GM18520 (cell line): ENCODE measurements at regions not wholly inside any gene's neighbourhood (a gene's known extent, or its start where the extent isn't known, plus 50 kb on each side); places are given as distances from the start of the nearest gene placed in this dataset.
"Not testable (repeated sequence)": the region's sequence is repeated elsewhere in the genome, so short reads cannot be mapped to it uniquely, and the experiment has no call there.

Experiments used
- ATAC-seq: cut with Tn5 transposase; IDR thresholded peaks from one replicate; pipeline ENCODE4 v1.9.1; 2021; ENCODE audit not compliant: unreplicated experiment

DNA sequence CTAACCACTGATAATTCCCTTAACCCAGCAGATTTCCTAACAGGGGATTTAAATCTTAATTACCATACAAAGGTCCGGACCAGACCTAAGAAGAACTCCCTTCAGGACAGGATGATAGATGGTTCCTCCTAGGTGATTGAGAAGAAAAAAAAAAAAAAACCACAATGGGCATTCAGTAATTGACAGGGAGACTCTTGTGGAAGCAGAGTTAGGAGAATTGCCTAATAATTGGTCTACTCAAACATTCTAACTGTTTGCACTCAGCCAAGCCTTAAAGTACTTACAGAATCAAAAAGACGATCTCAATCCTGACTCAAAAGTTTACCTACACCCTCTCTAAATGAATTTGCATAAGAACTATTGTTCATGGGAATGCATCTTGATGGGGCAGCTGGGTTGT is 844.7 kb upstream of the ACVR2A start:
- not testable (repeated sequence) for ATAC-seq

DNA sequence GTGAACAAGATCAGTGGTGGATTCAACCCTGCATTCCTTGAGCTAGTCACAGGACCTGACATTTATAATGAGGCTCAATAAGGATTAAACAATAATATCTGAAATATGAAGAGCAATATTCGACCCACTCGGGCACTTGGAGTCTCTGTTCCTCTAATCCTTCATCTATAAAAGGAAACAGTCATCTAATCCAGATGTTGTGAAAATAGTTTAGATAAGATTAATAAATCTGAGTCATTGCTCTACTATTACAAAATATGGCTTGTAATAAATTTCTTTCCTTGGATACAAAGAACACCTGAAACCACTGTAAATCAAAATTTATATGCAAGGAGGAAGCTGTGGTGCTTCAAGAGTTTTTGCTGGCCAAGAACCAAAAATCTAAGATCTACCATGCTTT is 846.9 kb upstream of the ACVR2A start:
- no peak for ATAC-seq

DNA sequence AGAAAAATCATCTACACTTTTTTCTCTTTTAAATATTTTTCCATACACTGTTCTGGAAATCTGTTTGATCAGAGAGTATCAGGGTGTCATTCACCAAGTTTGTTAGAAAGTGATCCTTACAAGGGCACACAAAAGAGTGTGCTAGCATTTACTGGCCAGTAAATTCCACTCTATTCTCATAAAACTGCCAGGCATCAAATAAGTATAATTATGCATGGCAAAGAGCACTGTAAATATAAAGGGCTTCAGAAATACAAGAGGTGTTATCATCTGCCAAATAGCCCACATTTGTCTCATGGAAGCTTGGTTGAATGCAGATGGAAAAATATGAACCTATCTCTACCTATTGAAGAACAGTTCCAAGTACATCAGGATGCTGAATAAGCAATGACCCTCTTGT is 847.3 kb upstream of the ACVR2A start:
- ATAC-seq, result no peak

DNA sequence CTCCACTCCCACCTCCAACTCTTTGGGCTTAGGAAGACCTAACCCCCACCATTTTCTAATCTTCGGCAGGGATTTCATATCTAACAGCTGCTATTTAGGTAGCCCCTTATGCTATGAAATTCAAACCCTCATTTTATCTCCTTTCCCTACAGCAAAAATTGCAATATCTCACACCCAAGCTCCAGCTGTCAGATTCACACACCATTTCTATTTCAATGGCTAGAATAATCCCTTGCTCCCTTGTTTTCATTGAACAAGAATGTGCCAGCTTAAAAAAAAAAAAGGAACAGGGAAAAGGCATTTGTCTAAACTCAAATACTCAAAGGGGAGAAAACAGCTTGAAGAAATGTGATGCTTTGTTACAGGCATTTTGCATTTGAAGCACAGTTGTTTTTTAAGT is 850.6 kb upstream of the ACVR2A start:
- ATAC-seq, result no peak

DNA sequence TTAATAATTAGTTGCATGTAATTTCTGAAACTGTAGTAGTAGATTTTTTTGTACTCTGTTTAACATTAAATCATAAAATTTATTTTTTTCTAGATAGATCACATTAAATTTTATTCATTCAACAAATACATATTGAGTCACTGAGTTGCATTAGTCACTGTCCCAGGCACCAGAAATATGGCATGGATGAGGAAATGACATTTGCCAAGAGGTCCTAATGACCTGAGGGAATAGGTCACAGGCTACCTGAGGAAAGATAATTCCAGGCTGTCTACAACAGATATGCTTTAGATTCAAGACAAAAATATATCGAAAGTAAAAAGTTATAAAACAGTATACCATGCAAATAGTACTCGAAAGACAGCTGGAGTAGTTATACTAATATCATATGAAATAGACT is 852.4 kb upstream of the ACVR2A start:
- ATAC-seq, result no peak

DNA sequence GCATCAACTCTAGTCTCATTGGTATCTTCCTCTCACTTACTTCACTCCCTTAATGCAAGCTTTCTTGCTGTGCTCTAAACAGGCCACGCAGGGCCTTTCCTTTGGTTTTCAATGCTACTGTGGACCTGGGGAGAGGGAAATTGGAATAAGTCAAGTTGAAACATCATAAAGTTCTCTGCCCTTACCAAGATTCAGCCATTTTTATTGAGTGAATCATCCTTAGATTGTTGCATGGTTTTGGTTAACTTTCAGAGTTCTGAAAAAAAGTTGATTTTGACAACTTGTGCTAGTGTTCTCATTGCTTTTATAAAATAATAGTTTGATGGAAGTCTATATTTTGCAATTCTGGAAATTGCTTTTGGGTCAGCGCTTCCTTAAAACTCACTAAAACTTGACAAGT is 852.8 kb upstream of the ACVR2A start:
- ATAC-seq, result no peak

DNA sequence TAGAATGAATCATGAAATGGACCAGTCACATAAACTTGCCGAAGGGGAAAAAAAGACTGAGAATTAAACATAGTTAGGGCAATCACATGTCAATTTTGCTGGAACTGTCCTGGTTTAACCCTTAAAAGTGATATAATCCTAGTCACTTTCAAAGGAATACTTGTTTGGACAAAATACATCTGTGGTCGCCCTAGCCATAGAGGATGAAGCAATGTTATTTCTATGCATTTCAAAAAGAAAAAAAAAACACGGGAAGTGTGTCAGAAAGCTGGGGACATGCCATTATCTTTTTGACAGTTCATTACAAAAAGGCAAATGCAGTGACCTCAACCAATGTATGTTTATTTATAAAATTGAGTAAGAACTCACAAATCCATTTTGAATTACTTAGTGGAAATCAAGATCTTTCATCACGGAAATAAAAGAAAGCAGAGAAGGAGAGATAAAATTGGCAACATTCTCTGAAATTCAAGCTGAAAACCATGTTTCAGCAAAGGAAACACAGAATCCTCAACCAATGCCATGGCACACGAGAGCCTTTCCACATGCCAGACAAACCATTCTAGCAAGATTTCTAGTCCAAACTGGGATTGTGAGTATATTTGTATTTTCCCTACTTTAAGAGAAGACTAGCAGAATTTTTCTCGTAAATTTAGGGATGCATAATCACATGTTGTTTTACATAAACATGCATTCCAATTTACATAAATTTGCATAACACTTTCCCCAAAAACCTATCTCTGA is 854.3 kb upstream of the ACVR2A start:
- ATAC-seq, result no peak

DNA sequence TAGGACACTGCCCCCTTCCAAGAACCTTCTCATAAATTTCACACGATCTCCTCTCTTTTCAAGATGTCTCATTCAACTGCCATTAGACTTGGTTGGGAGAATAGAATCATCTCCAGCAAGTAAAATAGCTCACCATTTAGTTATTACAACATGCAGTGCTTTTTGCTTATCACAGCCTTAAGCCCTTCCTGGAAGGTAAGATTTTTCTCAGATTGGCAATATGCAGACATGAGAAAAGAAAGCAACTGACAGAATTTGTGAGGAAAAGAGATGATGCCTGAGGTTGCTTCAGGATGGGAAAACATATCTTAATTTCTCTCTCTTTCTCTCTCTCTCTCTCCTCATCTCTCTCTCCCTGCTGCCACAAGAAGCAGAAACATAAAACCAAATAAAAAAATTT is 855.1 kb upstream of the ACVR2A start:
- no peak for ATAC-seq

DNA sequence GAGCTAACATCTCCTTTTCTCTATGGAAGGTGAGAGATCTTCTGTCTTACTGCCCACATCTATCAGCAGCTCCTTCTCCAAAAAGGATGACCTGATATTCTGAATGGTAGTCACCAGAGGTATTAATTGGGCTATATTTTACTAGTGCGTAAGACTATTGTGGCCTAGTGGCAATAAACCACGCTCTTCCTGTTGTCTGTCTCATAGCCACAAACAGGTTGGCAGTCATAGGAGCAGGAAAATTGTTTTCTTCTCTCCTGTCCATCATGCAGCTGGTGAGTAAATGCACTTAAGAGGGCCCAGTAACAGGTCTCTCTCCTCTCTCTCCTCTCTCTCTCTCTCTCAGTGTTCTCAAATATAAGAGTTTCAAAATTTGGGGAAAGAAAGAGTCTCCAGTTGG is 856.8 kb upstream of the ACVR2A start:
- no peak for ATAC-seq

DNA sequence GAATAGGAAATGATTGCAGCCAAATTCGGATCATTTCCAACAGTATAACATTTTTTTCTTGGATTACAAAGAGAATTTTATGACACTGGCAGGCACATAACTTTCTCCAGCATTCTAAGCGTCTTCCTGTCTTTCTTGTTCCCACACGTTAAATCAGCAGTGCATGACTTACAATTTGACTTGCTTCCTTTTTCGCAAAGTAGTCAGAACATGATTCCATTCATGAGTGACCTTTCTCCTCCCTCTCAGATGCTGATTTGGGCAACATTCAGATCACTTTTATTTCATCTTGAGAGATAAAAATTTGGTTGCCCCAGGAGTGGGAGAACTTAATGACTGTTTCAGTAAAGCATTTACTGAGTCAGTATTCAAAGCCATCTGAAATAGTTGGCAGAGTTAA is 858.7 kb upstream of the ACVR2A start:
- ATAC-seq, result no peak

DNA sequence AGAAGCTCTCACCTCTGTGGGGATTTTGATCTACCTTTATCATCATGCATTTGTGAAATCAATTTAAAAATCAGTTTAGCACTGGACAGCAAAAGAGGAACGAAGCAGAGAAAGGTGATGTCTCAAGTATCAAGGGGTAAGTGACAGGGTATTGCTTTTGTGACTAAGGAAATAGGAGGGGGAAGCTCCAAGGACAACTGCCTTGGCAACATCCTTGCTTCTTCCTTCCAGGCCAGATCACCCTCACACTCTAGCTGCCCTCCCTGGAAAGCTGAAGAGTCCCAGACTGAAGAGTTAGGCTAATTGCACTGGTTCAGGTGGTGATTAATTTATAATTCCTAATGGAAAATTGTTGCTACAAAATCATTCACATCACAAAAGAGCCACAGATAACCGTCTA is 859.1 kb upstream of the ACVR2A start:
- no peak for ATAC-seq

DNA sequence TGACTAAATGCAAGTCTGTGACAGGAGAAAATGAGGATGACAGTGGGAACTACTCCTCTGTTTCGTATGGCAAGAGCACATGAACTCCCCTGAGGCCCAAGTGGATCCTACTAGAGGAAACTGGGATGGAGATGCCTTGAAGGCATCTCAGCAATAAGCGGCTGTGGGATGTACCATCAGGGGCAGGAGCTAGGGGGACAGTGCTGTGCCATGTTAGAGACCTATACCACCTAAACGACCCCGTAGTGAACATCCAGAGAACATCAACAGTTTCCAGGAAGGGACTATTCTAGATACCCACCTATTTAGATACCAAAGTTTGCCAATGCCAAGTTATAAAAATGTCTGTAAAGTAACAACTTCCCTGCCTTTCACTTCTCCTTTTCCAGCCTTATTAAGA is 860.8 kb upstream of the ACVR2A start:
- no peak for ATAC-seq

DNA sequence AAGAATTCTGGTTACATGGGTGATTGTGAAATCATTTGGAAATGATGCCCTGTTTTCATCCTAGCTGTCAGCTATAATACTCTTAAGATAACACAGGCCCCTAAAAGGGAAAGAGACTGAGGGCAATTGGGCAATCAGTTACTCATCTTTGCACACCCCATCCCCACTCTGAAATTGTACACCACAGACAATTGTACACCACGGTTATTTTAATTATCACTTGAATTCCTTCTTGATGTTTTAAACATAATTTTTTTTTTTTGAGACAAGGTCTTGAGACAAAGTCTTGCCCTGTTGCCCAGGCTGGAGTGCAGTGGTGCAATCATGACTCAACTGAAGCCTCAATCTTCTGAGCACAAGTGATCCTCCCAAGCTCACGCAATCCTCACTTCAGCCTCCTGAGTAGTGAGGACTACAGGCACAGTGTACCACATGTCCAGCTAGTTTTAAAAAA is 862.4 kb upstream of the ACVR2A start:
- no peak for ATAC-seq

DNA sequence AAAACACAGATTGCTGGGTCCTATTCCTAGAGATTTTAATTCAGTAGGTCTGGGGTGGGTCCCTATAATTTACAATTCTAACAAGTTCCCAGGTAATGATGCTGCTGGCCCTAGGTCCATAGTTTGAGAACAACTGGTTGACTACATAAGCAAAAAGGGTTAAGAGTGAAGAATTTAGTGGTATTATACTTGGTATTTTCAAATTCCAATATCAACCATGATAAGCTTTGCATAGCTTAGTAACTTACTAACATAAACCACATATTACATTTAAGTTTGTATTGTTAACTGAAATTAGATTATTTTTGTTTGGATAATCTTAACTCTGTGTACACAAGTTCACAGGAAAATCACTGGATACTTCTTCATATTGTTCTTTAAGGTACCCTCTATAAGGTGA is 862.9 kb upstream of the ACVR2A start:
- no peak for ATAC-seq

DNA sequence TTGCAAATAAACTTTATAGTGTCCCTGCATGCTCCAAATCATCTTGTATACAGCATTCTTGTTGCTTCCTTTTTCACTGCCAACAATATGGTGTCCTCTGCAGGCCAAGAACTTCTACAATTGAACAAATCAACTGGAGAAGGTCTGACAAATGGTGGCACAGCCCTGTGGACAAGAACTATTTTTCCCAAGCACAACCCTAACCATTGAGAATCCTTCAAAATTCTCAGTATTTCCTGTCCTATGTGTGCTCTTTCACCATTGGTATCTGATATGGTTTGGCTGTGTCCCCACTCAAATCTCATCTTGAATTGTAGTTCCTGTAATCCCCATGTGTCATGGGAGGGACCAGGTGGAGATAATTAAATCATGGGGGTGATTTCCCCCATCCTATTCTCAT is 865.1 kb upstream of the ACVR2A start:
- ATAC-seq, result no peak

DNA sequence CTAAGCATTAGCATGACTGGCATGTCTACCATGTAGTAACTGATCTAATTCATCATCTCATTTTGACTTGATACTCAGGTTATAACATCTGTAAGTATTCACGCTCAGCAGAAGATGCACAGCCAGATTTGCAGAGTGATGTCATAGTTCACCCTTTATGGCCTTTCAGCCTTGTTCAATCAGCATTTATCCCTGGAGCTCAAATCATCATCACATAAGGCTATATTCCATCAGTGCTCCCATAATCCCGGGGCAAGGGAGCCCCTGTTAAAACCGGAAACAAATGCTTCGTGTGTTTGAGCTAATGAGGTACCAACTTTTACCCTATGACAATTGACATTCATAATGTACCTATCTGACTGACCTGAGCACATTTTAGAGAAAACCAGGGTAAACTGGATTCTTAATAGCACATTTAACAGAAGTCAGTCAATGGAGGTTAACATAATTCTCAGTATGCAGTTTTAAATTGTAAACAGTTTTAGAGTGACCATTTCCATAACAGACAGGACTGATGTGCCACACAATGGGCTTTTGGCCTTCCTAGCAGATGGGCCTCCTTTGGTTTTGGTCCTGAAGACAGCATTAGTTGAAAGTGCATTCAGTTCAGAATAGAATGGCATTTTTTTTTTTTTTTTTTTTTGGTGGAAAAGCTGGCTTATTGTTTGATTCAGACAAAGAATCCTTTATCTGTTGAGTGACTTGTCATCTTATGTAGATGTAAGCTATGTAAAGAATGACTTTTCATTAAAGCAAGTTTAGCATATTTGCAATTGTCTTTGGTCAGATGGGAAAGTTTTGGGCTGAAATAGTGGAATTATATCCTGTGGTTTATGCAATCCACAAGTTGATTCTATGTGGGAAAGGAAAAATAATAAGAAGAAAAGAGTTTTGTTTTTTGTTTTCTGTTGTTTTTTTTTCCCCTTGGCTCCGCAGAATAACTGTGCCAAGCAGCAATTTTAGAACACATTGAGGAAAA is 866.0 kb upstream of the ACVR2A start:
- ATAC-seq, result no peak

DNA sequence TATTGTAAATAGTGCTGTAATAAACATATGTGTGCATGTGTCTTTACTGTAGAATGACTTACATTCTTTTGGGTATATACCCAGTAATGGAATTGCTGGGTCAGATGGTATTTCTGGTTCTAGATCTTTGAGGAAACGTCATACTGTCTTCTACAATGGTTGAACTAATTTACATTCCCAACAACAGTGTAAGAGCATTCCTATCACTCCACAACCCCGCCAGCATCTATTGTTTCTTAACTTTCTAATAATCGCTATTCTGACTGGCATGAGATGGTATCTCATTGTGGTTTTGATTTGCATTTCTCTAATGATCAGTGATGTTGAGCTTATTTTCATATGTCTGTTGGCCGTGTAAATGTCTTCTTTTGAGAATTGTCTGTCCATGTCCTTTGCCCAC is 873.8 kb upstream of the ACVR2A start:
- ATAC-seq, result not testable (repeated sequence)

DNA sequence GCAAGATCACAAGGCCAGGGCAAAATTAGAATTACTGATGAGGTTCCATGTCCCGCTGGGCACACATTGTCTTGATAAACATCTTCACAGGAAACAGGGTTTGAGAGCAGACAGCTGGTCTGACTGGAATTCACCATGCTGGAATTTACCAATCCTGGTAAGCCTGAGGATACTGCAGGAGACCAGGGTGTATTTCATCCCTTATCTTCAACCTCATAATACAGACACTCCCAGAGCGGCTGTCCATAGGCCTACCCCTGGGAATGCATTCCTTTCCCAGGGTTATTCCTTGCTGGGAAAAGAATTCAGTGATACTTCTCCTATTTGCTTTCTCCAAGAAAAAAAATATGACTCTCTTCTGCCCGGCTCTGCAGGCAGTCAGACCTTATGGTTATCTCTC is 875.1 kb upstream of the ACVR2A start:
- ATAC-seq, result not testable (repeated sequence)

DNA sequence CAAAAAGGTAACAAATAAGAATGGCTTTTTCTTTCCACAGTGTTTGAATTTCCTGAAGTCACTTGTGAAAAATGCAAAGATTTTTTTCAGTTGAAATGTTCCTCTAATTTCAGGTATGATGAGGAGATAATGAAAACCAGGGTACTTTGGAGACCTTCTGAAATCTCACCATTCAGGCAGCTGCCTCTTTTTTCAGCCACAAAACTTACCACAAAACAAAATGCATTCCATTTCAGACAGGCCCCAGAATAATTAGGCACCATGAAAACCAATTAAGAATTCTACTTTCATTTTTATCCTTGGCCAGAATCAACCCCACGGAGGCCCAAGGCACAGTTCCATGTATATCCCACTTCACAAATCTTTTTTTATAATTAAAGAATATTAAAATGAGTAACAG is 880.3 kb upstream of the ACVR2A start:
- ATAC-seq, result no peak

DNA sequence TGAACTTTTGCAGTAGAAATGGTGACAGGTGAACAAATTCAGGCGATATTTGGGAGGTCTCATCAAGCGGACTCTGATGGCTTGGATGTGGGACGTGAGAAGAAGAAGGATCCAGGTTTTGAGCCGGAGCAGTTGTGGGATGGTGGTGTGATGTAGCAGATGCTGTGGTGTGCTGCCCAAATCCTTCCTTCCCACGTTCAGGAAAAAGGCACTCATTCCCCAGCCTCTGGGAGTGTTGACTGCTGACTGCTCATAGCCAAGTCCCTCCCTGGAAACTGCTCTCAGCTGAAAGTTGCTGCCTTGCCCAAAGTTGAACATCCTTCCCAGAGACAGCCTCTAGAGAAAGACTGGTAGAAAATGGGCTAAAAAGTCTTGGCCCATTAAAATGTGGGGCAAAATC is 890.3 kb upstream of the ACVR2A start:
- no peak for ATAC-seq

DNA sequence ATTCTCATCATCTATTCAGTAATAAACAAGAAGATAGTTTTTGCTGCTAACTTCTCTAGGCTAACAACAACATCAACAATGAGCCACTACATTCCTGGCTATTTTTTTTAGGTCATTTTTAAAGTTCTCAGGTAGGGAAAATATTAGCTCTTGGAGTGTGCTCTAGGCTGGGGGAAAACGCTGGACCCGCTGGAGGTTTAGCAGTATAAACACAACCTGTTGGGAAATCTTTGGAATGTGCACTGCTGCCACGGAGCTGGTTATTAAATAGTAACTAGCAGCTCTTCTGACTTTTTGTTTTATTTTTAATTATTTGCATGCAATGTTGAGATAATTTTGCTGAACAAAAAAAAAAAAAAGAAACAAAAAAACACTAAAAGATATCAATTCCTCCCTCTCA is 892.1 kb upstream of the ACVR2A start:
- no peak for ATAC-seq

DNA sequence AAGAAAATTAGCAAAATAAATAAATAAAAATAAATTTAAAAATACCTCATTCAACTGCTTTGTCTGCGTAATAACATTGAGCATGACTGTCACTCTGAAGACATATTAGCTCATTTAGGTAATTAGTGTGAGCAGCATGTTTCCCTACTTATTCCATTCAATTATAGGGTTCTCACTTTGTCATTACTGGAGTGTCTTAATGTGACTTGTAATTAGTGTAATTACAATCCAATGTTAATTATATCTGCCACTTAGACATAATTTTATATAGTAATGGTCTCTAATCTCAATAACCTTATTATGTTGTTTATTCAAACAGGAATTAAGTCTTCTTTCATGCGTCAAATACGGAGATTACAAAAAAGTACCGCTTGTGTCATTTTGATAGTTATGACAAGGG is 893.9 kb upstream of the ACVR2A start:
- no peak for ATAC-seq
